ES-I3 (cell line): ENCODE measurements at regions not wholly inside any gene's neighbourhood (a gene's known extent, or its start where the extent isn't known, plus 50 kb on each side); places are given as distances from the start of the nearest gene placed in this dataset.

Experiments
- H3K36me3 ChIP-seq: 2 replicates; pipeline ENCODE4 v1.6.1; 2013; ENCODE audit warnings: mild to moderate bottlenecking, low read length, control low read depth, moderate library complexity; ENCODE audit not compliant: insufficient read depth
- H3K4me1 ChIP-seq: 2 replicates; pipeline ENCODE4 v1.6.1; 2013; ENCODE audit warnings: mild to moderate bottlenecking, control low read depth, low read length; ENCODE audit not compliant: insufficient read depth
- H3K9ac ChIP-seq: 2 replicates; pipeline ENCODE4 v1.6.1; 2013; ENCODE audit warnings: low read depth, mild to moderate bottlenecking, low read length, moderate library complexity
- H3K9me3 ChIP-seq: 2 replicates; pipeline ENCODE4 v1.6.1; 2013; ENCODE audit warnings: mild to moderate bottlenecking, low read length, moderate library complexity; ENCODE audit not compliant: control insufficient read depth, insufficient read depth

- Histone ChIP-seq H3K9ac (no peak overlapping the region), H3K9me3 (no peaks in the 10 kb centered on the region; the same call in 1 of the 2 replicates), H3K36me3 (no peaks in the 10 kb centered on the region), H3K4me1 (no peaks in the 10 kb centered on the region)
Measured at GRCh38 chr10:121098751-121099150, 247.6 kb downstream of the WDR11 start.

GRCh38 chr10:121099181-121099580 lies 248.0 kb downstream of the WDR11 start:
- no peaks in the 10 kb centered on the region; the same call in 1 of the 2 replicates for H3K9me3 ChIP-seq
- H3K9ac ChIP-seq, result no peak overlapping the region
- H3K4me1 ChIP-seq, result no peaks in the 10 kb centered on the region
- H3K36me3 ChIP-seq, result no peaks in the 10 kb centered on the region

- H3K9me3 ChIP-seq, result no peaks in the 10 kb centered on the region; the same call in 1 of the 2 replicates
- H3K9ac ChIP-seq, result no peak overlapping the region
- H3K36me3 ChIP-seq, result no peaks in the 10 kb centered on the region
- H3K4me1 ChIP-seq, result no peaks in the 10 kb centered on the region
Measured at GRCh38 chr10:121099592-121099991, 248.4 kb downstream of the WDR11 start.

GRCh38 chr10:121101561-121101960 lies 250.4 kb downstream of the WDR11 start:
- no peak overlapping the region for H3K9ac ChIP-seq
- H3K36me3 ChIP-seq, result no peaks in the 10 kb centered on the region
- no peaks in the 10 kb centered on the region; the same call in 1 of the 2 replicates for H3K4me1 ChIP-seq
- H3K9me3 ChIP-seq, result no peaks in the 10 kb centered on the region; the same call in 1 of the 2 replicates

- Histone ChIP-seq H3K9ac (no peak overlapping the region), H3K36me3 (no peaks in the 10 kb centered on the region), H3K9me3 (no peaks in the 10 kb centered on the region; the same call in 1 of the 2 replicates), H3K4me1 (no peaks in the 10 kb centered on the region; the same call in 1 of the 2 replicates)
Measured at GRCh38 chr10:121102706-121103105, 251.5 kb downstream of the WDR11 start.

GRCh38 chr10:121104476-121105111 lies 253.4 kb downstream of the WDR11 start:
- no peak overlapping the region for H3K9ac ChIP-seq
- H3K9me3 ChIP-seq, result no peaks in the 10 kb centered on the region
- no peaks in the 10 kb centered on the region; the same call in 1 of the 2 replicates for H3K4me1 ChIP-seq

GRCh38 chr10:121106611-121107010 lies 255.4 kb downstream of the WDR11 start:
- no peaks in the 10 kb centered on the region; the same call in 1 of the 2 replicates for H3K9me3 ChIP-seq
- H3K36me3 ChIP-seq, result no peaks in the 10 kb centered on the region
- H3K9ac ChIP-seq, result no peak overlapping the region
- no peaks in the 10 kb centered on the region; the same call in 1 of the 2 replicates for H3K4me1 ChIP-seq

More at GRCh38 chr10:121104476-121105111, 253.4 kb downstream of the WDR11 start:
- no peaks in the 10 kb centered on the region for H3K36me3 ChIP-seq

GRCh38 chr10:121108051-121108450 lies 256.9 kb downstream of the WDR11 start:
- Histone ChIP-seq H3K36me3 (no peaks in the 10 kb centered on the region), H3K9ac (no peak overlapping the region), H3K9me3 (no peaks in the 10 kb centered on the region; the same call in 1 of the 2 replicates), H3K4me1 (peaks cover 2% of the 10 kb centered on the region; the same call in 1 of the 2 replicates)

GRCh38 chr10:121110369-121110768 lies 259.2 kb downstream of the WDR11 start:
- Histone ChIP-seq H3K4me1 (0 out of 2 replicates have a peak, but pooled peaks cover 7% of the 10 kb centered on the region), H3K36me3 (no peaks in the 10 kb centered on the region)

GRCh38 chr10:121112136-121112535 lies 261.0 kb downstream of the WDR11 start:
- no peak overlapping the region for H3K9ac ChIP-seq
- no peaks in the 10 kb centered on the region; the same call in none of the 2 replicates for H3K9me3 ChIP-seq
- H3K36me3 ChIP-seq, result no peaks in the 10 kb centered on the region
- H3K4me1 ChIP-seq, result 0 out of 2 replicates have a peak, but pooled peaks cover 7% of the 10 kb centered on the region

More at GRCh38 chr10:121110369-121110768, 259.2 kb downstream of the WDR11 start:
- Histone ChIP-seq H3K9ac (no peak overlapping the region), H3K9me3 (no peaks in the 10 kb centered on the region; the same call in 1 of the 2 replicates)

GRCh38 chr10:121112579-121113384 lies 261.6 kb downstream of the WDR11 start:
- Histone ChIP-seq H3K9ac (no peak overlapping the region), H3K4me1 (0 out of 2 replicates have a peak, but pooled peaks cover 7% of the 10 kb centered on the region), H3K9me3 (no peaks in the 10 kb centered on the region; the same call in none of the 2 replicates), H3K36me3 (no peaks in the 10 kb centered on the region)

- H3K36me3 ChIP-seq, result no peaks in the 10 kb centered on the region
- no peak overlapping the region for H3K9ac ChIP-seq
- H3K9me3 ChIP-seq, result no peaks in the 10 kb centered on the region; the same call in none of the 2 replicates
- 0 out of 2 replicates have a peak, but pooled peaks cover 7% of the 10 kb centered on the region for H3K4me1 ChIP-seq
Measured at GRCh38 chr10:121113385-121113696, 262.2 kb downstream of the WDR11 start.

GRCh38 chr10:121113911-121114310 lies 262.7 kb downstream of the WDR11 start:
- 0 out of 2 replicates have a peak, but pooled peaks cover 7% of the 10 kb centered on the region for H3K4me1 ChIP-seq
- H3K36me3 ChIP-seq, result no peaks in the 10 kb centered on the region
- no peak overlapping the region for H3K9ac ChIP-seq
- H3K9me3 ChIP-seq, result no peaks in the 10 kb centered on the region; the same call in none of the 2 replicates

GRCh38 chr10:121115154-121115553 lies 264.0 kb downstream of the WDR11 start:
- Histone ChIP-seq H3K9ac (no peak overlapping the region), H3K36me3 (no peaks in the 10 kb centered on the region), H3K4me1 (0 out of 2 replicates have a peak, but pooled peaks cover 7% of the 10 kb centered on the region), H3K9me3 (no peaks in the 10 kb centered on the region; the same call in 1 of the 2 replicates)
